SU-DHL-6 (cell line): ENCODE measurements at regions not wholly inside any gene's neighbourhood (a gene's known extent, or its start where the extent isn't known, plus 50 kb on each side); places are given as distances from the start of the nearest gene placed in this dataset.

Experiments used
- CTCF ChIP-seq: fragments of 200-600 bp; sonication (generic); IDR thresholded peaks from one replicate; pipeline ENCODE4 v1.5.1; 2017; ENCODE audit warnings: antibody characterized with exemption, mild to moderate bottlenecking, low read length, moderate library complexity; ENCODE audit not compliant: insufficient read depth, poor library complexity, severe bottlenecking
- EZH2phosphoT487 ChIP-seq: fragments of 200-600 bp; sonication (generic), shearing (Covaris generic); conservative IDR thresholded peaks from 2 replicates; pipeline ENCODE4 v1.6.1; 2018; ENCODE audit warnings: mild to moderate bottlenecking, antibody characterized with exemption, low read length, moderate library complexity, mixed read lengths

- TF ChIP-seq EZH2phosphoT487 (no peak), CTCF (no peak)
Measured at GRCh38 chr3:191074511-191074910, 124.5 kb upstream of the OSTN start.
